Activated T-cell treated with anti-CD3 and anti-CD28 coated beads for 1 hour (primary cell): ENCODE measurements at regions not wholly inside any gene's neighbourhood (a gene's known extent, or its start where the extent isn't known, plus 50 kb on each side); places are given as distances from the start of the nearest gene placed in this dataset.
"Not testable (repeated sequence)": the region's sequence is repeated elsewhere in the genome, so short reads cannot be mapped to it uniquely, and the experiment has no call there.

ENCODE experiments used
- DNase-seq: peaks from one replicate; pipeline ENCODE4 v3.0.0-alpha.2; 2020; ENCODE audit warnings: low read depth

DNA sequence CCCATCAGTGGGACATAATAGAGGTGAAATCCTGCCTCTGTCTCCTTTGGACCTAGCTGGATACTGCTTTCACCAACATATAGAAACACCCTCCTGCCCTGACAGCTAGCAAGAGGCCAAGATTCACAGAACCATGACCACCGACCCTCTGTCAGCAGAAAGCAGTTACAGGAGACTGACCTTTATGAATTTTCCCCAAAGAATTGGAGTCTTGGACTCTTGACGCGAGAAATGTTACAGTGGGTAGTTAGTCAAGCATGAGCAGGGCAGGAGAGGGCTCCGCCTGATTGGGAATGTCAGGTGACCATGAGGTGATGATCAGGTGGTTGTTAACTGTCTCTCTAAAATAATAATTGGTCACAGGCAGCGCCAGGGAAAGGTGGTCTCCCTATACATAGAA lies 1002.3 kb downstream of the TDRD15 start:
- DNase-seq: no peak

- no peak for DNase-seq
Measured at GRCh38 chr2:22126978-22127377, 1003.2 kb downstream of the TDRD15 start.

GRCh38 chr2:22134421-22134820 lies 1010.7 kb downstream of the TDRD15 start:
- DNase-seq: no peak

DNA sequence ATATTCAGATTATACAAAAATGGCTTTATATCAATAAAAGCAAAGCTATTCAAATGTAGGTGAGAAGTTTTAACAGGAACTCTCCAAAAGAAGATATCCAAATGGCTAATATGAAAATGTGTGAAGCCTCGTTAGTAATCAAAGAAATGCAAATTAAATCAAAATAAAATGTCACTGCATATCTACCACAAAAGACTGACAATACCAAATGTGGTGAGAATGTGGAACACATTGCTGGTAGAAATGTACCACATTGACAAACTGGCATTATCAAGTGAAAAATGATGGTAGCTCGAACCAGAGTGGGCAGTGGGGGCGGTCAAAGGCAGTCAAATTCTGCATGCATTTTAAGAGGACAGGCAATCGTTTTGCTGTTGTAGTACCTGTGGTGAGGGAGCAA lies 1012.7 kb downstream of the TDRD15 start:
- DNase-seq: no peak

GRCh38 chr2:22143840-22144239 lies 1020.1 kb downstream of the TDRD15 start:
- no peak for DNase-seq

DNA sequence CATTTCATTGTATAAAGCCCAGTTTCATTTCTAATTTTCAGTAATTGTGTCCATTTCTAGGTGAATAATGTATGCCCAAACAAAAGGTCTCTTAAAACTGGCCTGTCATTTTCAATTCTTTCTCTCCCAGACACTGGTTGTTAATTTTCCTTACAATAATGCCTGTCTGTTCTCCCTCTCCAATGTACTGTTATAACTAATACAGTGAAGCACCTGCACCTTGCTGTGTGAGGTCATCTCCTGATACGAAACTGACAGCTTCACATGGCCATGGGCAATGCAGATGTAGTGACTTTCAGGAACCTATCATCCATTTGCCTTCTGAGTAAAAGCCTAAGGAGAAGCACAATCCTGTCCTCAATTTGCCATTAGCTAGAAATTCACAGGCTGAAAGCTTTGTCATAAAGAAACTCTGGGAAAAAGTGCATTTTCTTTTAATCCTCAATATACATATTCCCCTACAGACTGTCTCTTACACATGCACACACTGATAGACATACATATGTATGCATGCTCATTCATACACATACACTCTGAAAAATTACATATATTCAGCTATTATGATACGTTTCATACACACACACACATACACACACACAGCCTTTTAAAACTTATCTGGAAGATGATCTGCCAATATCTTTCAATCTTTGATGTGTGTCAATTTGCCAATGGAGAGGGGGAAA lies 1030.3 kb downstream of the TDRD15 start:
- no peak for DNase-seq

GRCh38 chr2:22156661-22157060 lies 1032.9 kb downstream of the TDRD15 start:
- not testable (repeated sequence) for DNase-seq

DNA sequence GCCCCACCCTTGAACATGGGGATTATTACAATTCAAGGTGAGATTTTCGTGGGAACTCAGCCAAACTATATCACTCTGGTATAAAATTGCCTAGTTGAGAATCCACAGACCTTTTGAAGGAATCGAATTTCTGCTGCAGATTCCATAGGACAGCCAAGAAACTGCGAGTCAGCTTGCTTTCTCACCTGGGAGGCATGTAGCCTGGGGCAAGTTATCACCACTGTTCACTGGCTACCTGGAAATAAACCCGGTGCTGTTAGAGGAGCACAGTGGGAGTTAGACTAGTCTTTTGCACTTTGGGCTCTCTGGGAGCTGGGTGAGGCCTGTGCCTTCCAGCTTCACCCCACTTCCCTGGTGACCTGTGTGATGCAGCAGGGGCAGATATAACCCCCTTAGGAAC lies 1043.5 kb downstream of the TDRD15 start:
- no peak for DNase-seq

GRCh38 chr2:22175003-22175402 lies 1051.2 kb downstream of the TDRD15 start:
- no peak for DNase-seq

DNA sequence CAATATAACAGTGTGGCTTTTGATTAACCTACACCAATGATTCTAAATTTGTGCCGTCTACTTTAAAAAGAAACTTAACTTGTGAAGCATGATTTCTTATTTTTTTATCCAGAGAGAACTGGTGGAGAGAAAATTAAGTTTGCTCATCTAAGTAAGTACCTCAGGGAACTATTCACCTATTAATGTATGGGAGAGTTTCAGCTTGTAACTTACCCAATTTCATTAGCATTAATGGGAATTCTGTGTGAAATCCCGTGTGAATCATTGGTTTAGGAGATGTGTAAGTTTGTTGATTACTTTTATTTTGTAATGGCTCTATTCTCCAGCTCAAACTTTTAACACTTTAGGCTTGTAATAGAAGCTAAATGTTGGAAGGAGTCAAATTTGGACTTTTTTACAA lies 1061.5 kb downstream of the TDRD15 start:
- no peak for DNase-seq

DNA sequence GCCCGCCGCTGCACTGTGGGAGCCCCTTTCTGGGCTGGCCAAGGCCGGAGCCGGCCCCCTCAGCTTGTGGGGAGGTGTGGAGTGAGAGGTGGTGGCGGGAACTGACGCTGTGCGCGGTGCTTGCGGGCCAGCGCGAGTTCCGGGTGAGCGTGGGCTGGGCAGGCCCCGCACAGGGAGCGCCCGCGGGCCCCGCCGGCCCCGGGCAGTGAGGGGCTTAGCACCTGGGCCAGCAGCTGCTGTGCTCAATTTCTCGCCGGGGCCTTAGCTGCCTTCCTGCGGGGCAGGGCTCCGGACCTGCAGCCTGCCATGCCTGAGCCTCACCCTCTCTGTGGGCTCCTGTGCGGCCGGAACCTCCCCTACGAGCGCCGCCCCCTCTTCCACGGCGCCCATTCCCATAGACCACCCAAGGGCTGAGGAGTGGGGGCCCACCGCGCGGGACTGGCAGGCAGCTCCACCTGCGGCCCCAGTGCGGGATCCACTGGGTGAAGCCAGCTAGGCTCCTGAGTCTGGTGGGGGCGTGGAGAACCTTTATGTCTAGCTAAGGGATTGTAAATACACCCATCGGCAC lies 1062.6 kb downstream of the TDRD15 start:
- not testable (repeated sequence) for DNase-seq

GRCh38 chr2:22189893-22190480 lies 1066.2 kb downstream of the TDRD15 start:
- no peak for DNase-seq

- DNase-seq: no peak
Measured at GRCh38 chr2:22194218-22194617, 1070.5 kb downstream of the TDRD15 start.

DNA sequence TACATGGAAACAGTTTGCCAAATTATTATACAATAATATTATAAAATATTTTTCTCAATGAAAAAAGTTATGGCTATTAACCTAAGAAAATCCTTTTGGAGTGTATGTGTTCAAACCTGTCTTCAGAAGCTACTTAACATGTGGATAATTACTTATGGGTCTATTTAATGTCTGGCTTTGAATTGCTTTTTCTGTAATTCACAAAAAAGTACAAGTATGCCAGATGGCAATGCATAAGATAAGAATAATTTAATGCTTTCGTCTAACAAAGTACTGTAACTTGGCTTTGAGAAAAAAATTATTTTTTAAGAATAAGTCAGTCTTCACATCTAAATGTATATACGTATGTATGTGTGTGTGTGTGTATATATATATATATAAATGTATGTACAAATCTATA lies 1073.0 kb downstream of the TDRD15 start:
- no peak for DNase-seq

GRCh38 chr2:22198381-22199283 lies 1074.9 kb downstream of the TDRD15 start:
- no peak for DNase-seq

- DNase-seq: no peak
Measured at GRCh38 chr2:22199994-22200393, 1076.2 kb downstream of the TDRD15 start.

GRCh38 chr2:22209545-22209944 lies 1085.8 kb downstream of the TDRD15 start:
- no peak for DNase-seq

- no peak for DNase-seq
Measured at GRCh38 chr2:22213237-22213636, 1089.5 kb downstream of the TDRD15 start.

DNA sequence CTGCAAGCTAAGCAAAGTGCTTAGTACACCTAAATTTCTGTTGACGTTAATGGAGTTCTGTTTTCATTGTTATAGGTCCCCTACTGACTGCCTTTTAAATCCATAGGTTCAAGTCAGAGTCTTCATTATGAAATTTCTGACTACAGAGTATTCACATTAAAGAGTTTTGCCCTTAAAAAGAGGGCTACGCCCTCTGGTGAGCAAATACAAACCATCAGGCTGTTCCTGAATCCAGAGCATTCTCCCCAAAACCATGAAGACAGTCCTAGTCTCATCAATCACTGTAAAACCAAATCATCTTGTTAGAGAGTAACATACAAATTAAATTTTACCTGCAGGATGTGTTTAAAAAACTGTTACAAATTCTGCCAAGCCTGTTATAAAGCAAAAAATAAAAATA lies 1091.7 kb downstream of the TDRD15 start:
- DNase-seq: no peak

DNA sequence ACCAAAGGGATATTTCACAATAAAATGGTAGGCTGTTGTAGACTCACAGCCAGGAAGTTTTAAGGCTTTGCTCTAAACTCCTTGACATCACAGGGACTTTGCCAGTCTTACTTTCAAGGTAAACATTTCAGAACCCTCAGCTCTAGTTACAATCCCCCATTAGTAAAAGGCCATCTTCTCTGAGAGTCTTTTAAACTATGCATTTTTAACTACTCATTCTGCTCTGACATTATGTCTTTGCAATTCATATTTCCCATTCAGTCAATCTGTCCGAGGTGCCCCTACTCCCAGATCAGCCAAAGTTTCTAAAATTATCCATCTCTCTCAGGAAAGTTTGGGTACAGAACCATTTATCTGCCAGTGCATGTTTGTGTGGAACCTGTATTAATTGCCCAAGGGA lies 1094.1 kb downstream of the TDRD15 start:
- no peak for DNase-seq

- DNase-seq: no peak
Measured at GRCh38 chr2:22221006-22221405, 1097.2 kb downstream of the TDRD15 start.

GRCh38 chr2:22238967-22239366 lies 1115.2 kb downstream of the TDRD15 start:
- DNase-seq: no peak

DNA sequence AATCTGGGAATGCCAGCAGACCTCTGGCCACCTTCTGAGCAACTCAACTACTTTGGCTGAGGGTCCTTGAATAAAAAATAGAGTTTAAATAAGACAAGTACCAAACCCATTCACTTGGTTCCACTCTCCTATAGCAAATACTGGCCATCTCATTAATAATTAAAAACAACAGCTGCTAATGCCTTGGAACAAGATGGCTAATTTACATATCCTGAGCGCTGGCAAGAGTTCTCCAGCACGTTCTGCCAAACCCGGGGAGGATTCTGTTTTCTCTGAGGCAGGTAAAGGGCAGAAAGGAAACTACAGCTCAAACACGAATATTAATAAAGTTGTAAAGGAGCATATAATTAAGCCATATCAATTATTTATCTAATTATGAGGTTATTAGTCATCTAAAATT lies 1123.7 kb downstream of the TDRD15 start:
- no peak for DNase-seq
